ENCODE measurements at regions not wholly inside any gene's neighbourhood (a gene's known extent, or its start where the extent isn't known, plus 50 kb on each side); places are given as distances from the start of the nearest gene placed in this dataset.
"Not testable (repeated sequence)": the region's sequence is repeated elsewhere in the genome, so short reads cannot be mapped to it uniquely, and the experiment has no call there.

DNA sequence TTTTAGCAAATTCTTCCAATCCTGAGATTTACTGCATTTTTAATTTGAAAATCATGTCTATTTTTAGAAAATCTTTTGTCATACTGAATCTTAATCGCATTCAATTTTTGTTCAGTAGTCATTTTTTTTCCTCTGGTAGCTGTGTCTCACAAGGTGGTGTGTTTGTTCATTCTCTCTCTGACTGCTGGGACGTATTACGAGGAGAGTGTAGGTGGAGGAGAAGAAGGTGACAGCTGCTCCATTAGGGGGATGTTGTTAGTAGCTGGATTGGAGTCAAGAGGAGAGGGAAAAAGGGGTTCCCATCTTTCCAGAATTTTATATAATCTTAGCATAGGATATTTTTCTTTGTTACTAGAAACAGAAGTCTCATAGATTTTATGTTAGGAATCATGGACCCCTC is 804.2 kb downstream of the PRIM2 start:
- H2BK15ac ChIP-seq (ENCODE audit: low read depth, low read length); H3K36me3 Mint-ChIP-seq (ENCODE audit: insufficient read depth in 1 of 3, low read depth in 3 of 3); H3T11ph ChIP-seq (ENCODE audit: low read length); H2BK120ac ChIP-seq (ENCODE audit: low read depth, low read length, poor library complexity, severe bottlenecking); H4K91ac ChIP-seq (ENCODE audit: insufficient read length, low read depth, low read length); H3K23me2 ChIP-seq (ENCODE audit: insufficient read length, low read depth, low read length, poor library complexity, severe bottlenecking); H3K4ac ChIP-seq (ENCODE audit: low read depth, low read length); H3K4me1 Mint-ChIP-seq; DNase-seq; H2AFZ ChIP-seq (ENCODE audit: low read length); H2BK5ac ChIP-seq (ENCODE audit: insufficient read length, low read length); H2AK5ac ChIP-seq (ENCODE audit: insufficient read length, low read length); H3K14ac ChIP-seq (ENCODE audit: insufficient read depth, low read length); H2BK20ac ChIP-seq (ENCODE audit: low read depth, low read length, poor library complexity, severe bottlenecking); H3K9me3 ChIP-seq (ENCODE audit: control insufficient read depth, low read depth, low read length); H3K23ac ChIP-seq (ENCODE audit: insufficient read length, low read depth, low read length); H3K56ac ChIP-seq (ENCODE audit: insufficient read length, low read depth, low read length); H4K20me1 ChIP-seq (ENCODE audit: control insufficient read depth, insufficient read depth, insufficient read length); H3K27me3 ChIP-seq (ENCODE audit: insufficient read depth, low read length); H3K4me3 Mint-ChIP-seq; H3K4me1 ChIP-seq (ENCODE audit: insufficient read depth, low read length); H3K79me1 ChIP-seq (ENCODE audit: insufficient read depth, low read depth, low read length, poor library complexity, severe bottlenecking); H3K18ac ChIP-seq (ENCODE audit: insufficient read length, low read depth, low read length); H4K5ac ChIP-seq (ENCODE audit: insufficient read length, low read depth, low read length); H3K4me2 ChIP-seq (ENCODE audit: insufficient read depth, insufficient read length, low read length); H3K27ac Mint-ChIP-seq; H2BK12ac ChIP-seq (ENCODE audit: insufficient read length, low read depth, low read length); H4K8ac ChIP-seq (replicated peaks; ENCODE audit: insufficient read length, low read depth, low read length); H3K27ac ChIP-seq (ENCODE audit: insufficient read length, low read depth, low read length); H3K79me2 ChIP-seq (ENCODE audit: insufficient read depth, low read length); H3K27me3 Mint-ChIP-seq (ENCODE audit: low read depth); H3K9ac ChIP-seq (ENCODE audit: extremely low read depth, insufficient read length, low read length): not testable (repeated sequence)
- peaks cover 9 to 67% of the 10 kb centered on the region in 2 experiments for H3K9me3 Mint-ChIP-seq
- WGBS (ENCODE audit: extremely low coverage, insufficient read length, low lambda C conversion rate), result no CpG with 5 or more reads among the region's 3 CpGs

- H2AK5ac ChIP-seq (ENCODE audit: insufficient read length, low read length); H3K14ac ChIP-seq (ENCODE audit: insufficient read depth, low read length); H3T11ph ChIP-seq (ENCODE audit: low read length); H3K4me1 Mint-ChIP-seq; H3K27ac ChIP-seq (ENCODE audit: insufficient read length, low read depth, low read length); H2BK120ac ChIP-seq (ENCODE audit: low read depth, low read length, poor library complexity, severe bottlenecking); H3K27me3 Mint-ChIP-seq (ENCODE audit: low read depth); H3K18ac ChIP-seq (ENCODE audit: insufficient read length, low read depth, low read length); H2AFZ ChIP-seq (ENCODE audit: low read length); H3K4me2 ChIP-seq (ENCODE audit: insufficient read depth, insufficient read length, low read length); H3K9me3 ChIP-seq (ENCODE audit: control insufficient read depth, low read depth, low read length); H3K23ac ChIP-seq (ENCODE audit: insufficient read length, low read depth, low read length); H4K20me1 ChIP-seq (ENCODE audit: control insufficient read depth, insufficient read depth, insufficient read length); H3K4ac ChIP-seq (ENCODE audit: low read depth, low read length); H2BK5ac ChIP-seq (ENCODE audit: insufficient read length, low read length); H3K79me2 ChIP-seq (ENCODE audit: insufficient read depth, low read length); H3K79me1 ChIP-seq (ENCODE audit: insufficient read depth, low read depth, low read length, poor library complexity, severe bottlenecking); H3K27me3 ChIP-seq (ENCODE audit: insufficient read depth, low read length); H2BK15ac ChIP-seq (ENCODE audit: low read depth, low read length); H2BK20ac ChIP-seq (ENCODE audit: low read depth, low read length, poor library complexity, severe bottlenecking); H4K91ac ChIP-seq (ENCODE audit: insufficient read length, low read depth, low read length); H3K4me1 ChIP-seq (ENCODE audit: insufficient read depth, low read length); H3K56ac ChIP-seq (ENCODE audit: insufficient read length, low read depth, low read length); H4K5ac ChIP-seq (ENCODE audit: insufficient read length, low read depth, low read length); H3K23me2 ChIP-seq (ENCODE audit: insufficient read length, low read depth, low read length, poor library complexity, severe bottlenecking); DNase-seq; H2BK12ac ChIP-seq (ENCODE audit: insufficient read length, low read depth, low read length); H3K36me3 Mint-ChIP-seq (ENCODE audit: insufficient read depth in 1 of 3, low read depth in 3 of 3); H3K9ac ChIP-seq (ENCODE audit: extremely low read depth, insufficient read length, low read length); H3K27ac Mint-ChIP-seq; H4K8ac ChIP-seq (replicated peaks; ENCODE audit: insufficient read length, low read depth, low read length); H3K4me3 Mint-ChIP-seq: not testable (repeated sequence)
- WGBS (ENCODE audit: extremely low coverage, insufficient read length, low lambda C conversion rate), result no CpG with 5 or more reads among the region's 2 CpGs
- H3K9me3 Mint-ChIP-seq, result peaks cover 9 to 74% of the 10 kb centered on the region in 2 experiments
Observed at GRCh38 chr6:58123770-58124169, 806.3 kb downstream of the PRIM2 start.
